Esophagus squamous epithelium (tissue), 5 donors: ENCODE measurements at regions not wholly inside any gene's neighbourhood (a gene's known extent, or its start where the extent isn't known, plus 50 kb on each side); places are given as distances from the start of the nearest gene placed in this dataset.

Experiments used
- DNase-seq: peaks from one replicate; lab custom pipeline; 2025; lab: John Stamatoyannopoulos, UW
- H3K27ac ChIP-seq, 4 donors: fragments of 200-600 bp; sonication (generic); one replicate each; pipeline ENCODE4 v1.5.1; 2016 to 2019; ENCODE audit warnings: mild to moderate bottlenecking in 1 of 4
- H3K27me3 ChIP-seq, 4 donors: fragments of 200-600 bp; sonication (generic); 1 replicate in 3 of 4; 2 replicates in 1 of 4; pipeline versions ENCODE4 v1.5.1 to v1.6.0; 2017 to 2021; ENCODE audit warnings: antibody characterized with exemption in 1 of 4
- H3K36me3 ChIP-seq, 3 donors: fragments of 200-600 bp; sonication (generic); one replicate each; pipeline ENCODE4 v1.5.1; 2016 to 2019
- H3K4me1 ChIP-seq, 3 donors: fragments of 200-600 bp; sonication (generic); one replicate each; pipeline ENCODE4 v1.5.1; 2017 to 2019
- H3K4me3 ChIP-seq, 4 donors: fragments of 200-600 bp; sonication (generic); 1 replicate in 3 of 4; 2 replicates in 1 of 4; pipeline ENCODE4 v1.5.1; 2016 to 2019; ENCODE audit warnings: mild to moderate bottlenecking in 2 of 4, moderate library complexity in 1 of 4
- H3K9me3 ChIP-seq, 3 donors: fragments of 200-600 bp; sonication (generic); one replicate each; pipeline ENCODE4 v1.5.1; 2016 to 2019
- CTCF ChIP-seq, 6 experiments: fragments of 450-650 bp in 4 of 6; fragments of 200-600 bp in 2 of 6; sonication (generic) in 2 of 6; IDR thresholded peaks; one replicate each; pipeline ENCODE4 v1.5.1; 2016 to 2019; ENCODE audit warnings: antibody characterized with exemption in 6 of 6, mild to moderate bottlenecking in 4 of 6, moderate library complexity in 4 of 6
- POLR2A ChIP-seq, 4 donors: fragments of 450-650 bp; IDR thresholded peaks; one replicate each; pipeline ENCODE4 v1.6.1; 2017; ENCODE audit warnings: antibody characterized with exemption in 4 of 4, mild to moderate bottlenecking in 4 of 4, moderate library complexity in 3 of 4
- WGBS, 2 donors: methylation state at CpG; one replicate each; pipeline ENCODE4 v1.1.5; 2018; 5-methylcytosine and 5-hydroxymethylcytosine counted together
- intact Hi-C: fragments of 100-400 bp; cut with DNase I; formaldehyde crosslinking; loops from one replicate; pipeline ENCODE4 v1.15.0; 2022
- donor health status: DM: yes; HTN: yes; CAD: no.

GRCh38 chr4:79497001-79497400 lies 89.0 kb upstream of the GK2 start:
- no peaks in the 10 kb centered on the region for H3K4me1 ChIP-seq
- TF ChIP-seq CTCF (IDR thresholded peaks at IDR 0.05) (no peak), POLR2A (IDR thresholded peaks at IDR 0.05) (no peak)
- intact Hi-C loops, result no loop called here
- WGBS, 2 donors, result 81 to 89% methylated on average over 1 of the region's 1 CpG
- H3K27me3 ChIP-seq, result no peaks in the 10 kb centered on the region
- H3K36me3 ChIP-seq, result no peaks in the 10 kb centered on the region
- H3K27ac ChIP-seq, result no peak overlapping the region
- H3K4me3 ChIP-seq, result no peak overlapping the region
- no peak for DNase-seq
- H3K9me3 ChIP-seq, result no peaks in the 10 kb centered on the region

GRCh38 chr4:79495447-79495846 lies 87.4 kb upstream of the GK2 start:
- no peaks in the 10 kb centered on the region for H3K9me3 ChIP-seq
- WGBS, 2 donors, result 19 to 25% methylated on average over 1 of the region's 1 CpG
- peak overlapping the region in 2 of 4 donors; percentile 8 to 33 for H3K4me3 ChIP-seq
- no peaks in the 10 kb centered on the region for H3K4me1 ChIP-seq
- no peak for DNase-seq
- H3K27ac ChIP-seq, result no peak overlapping the region
- intact Hi-C loops, result no loop called here
- H3K27me3 ChIP-seq, result no peaks in the 10 kb centered on the region
- no peak for TF ChIP-seq CTCF (IDR thresholded peaks at IDR 0.05)
- TF ChIP-seq POLR2A (IDR thresholded peaks at IDR 0.05), result no peak
- no peaks in the 10 kb centered on the region for H3K36me3 ChIP-seq

GRCh38 chr4:79492148-79492547 lies 84.1 kb upstream of the GK2 start:
- Histone ChIP-seq H3K4me1 (no peaks in the 10 kb centered on the region), H3K9me3 (no peaks in the 10 kb centered on the region), H3K36me3 (no peaks in the 10 kb centered on the region), H3K27me3 (no peaks in the 10 kb centered on the region), H3K4me3 (no peak overlapping the region), H3K27ac (no peak overlapping the region)
- TF ChIP-seq CTCF (IDR thresholded peaks at IDR 0.05) (no peak), POLR2A (IDR thresholded peaks at IDR 0.05) (no peak)
- DNase-seq, result no peak
- 67 to 78% methylated on average over 3 of the region's 3 CpGs for whole genome bisulfite sequencing, 2 donors
- intact Hi-C loops, result no loop called here

DNA sequence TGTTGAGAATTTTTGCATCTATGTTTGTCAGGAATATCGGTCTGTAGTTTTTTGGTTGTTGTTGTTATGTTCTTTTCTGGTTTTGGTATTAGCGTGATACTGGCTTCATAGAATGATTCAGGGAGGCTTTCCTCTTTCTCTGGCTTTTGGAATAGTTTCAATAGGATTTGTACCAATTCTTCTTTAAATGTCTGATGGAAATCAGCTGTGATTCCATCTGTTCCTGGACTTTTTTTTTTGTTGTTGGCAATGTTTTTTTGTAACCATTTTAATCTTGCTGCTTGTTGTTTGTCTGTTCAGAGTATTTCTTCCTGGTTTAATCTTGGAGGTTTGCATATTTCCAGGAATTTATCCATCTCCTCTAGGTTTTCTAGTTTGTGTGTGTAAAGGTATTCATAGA lies 81.5 kb upstream of the GK2 start:
- no peaks in the 10 kb centered on the region for H3K4me1 ChIP-seq
- intact Hi-C loops, result no loop called here
- 77 to 91% methylated on average over 2 of the region's 2 CpGs for WGBS, 2 donors
- no peaks in the 10 kb centered on the region for H3K36me3 ChIP-seq
- H3K27me3 ChIP-seq, result no peaks in the 10 kb centered on the region
- TF ChIP-seq POLR2A (IDR thresholded peaks at IDR 0.05) (no peak), CTCF (IDR thresholded peaks at IDR 0.05) (no peak)
- H3K27ac ChIP-seq, result no peak overlapping the region
- no peak for DNase-seq
- H3K4me3 ChIP-seq, result no peak overlapping the region
- H3K9me3 ChIP-seq, result no peaks in the 10 kb centered on the region

DNA sequence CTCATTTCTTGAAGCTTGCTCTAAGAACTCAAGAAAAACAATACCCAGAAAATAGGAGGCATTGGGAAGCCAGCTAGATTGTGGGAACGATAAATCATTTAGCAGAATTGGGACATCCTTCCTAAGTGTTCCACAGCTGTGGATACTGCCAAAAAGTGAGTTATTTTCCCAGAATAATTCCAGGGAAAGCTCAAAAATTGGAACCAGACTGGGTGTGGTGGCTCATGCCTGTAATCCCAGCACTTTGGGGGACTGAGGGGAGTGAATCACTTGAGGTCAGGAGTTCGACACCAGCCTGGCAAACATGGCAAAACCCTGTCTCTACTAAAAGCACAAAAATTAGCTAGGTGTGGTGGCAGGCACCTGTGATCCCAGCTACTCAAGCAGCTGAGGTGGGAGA lies 68.2 kb upstream of the GK2 start:
- no peak overlapping the region for H3K27ac ChIP-seq
- DNase-seq, result no peak
- H3K36me3 ChIP-seq, result no peaks in the 10 kb centered on the region
- no peaks in the 10 kb centered on the region for H3K27me3 ChIP-seq
- WGBS, 2 donors, result 62 to 75% methylated on average over 1 to 2 of the region's 2 CpGs
- no peak for TF ChIP-seq CTCF (IDR thresholded peaks at IDR 0.05)
- TF ChIP-seq POLR2A (IDR thresholded peaks at IDR 0.05), result no peak
- intact Hi-C loops, result no loop called here
- H3K4me3 ChIP-seq, result no peak overlapping the region
- no peaks in the 10 kb centered on the region for H3K9me3 ChIP-seq
- no peaks in the 10 kb centered on the region for H3K4me1 ChIP-seq
